AG08396 (cell line): ENCODE measurements at regions not wholly inside any gene's neighbourhood (a gene's known extent, or its start where the extent isn't known, plus 50 kb on each side); places are given as distances from the start of the nearest gene placed in this dataset.
A peak's percentile ranks its signal among the peaks of the same experiment; 100 is the strongest.
"Not testable (repeated sequence)": the region's sequence is repeated elsewhere in the genome, so short reads cannot be mapped to it uniquely, and the experiment has no call there.

Experiments
- DNase-seq: peaks from one replicate; pipeline ENCODE4 v3.0.0; 2012; ENCODE audit warnings: low spot score, mixed read lengths

GRCh38 chr5:92992073-92992472 lies 588.9 kb downstream of the NR2F1-AS1 start:
- no peak for DNase-seq

- DNase-seq = no peak
These were observed 589.4 kb downstream of the NR2F1-AS1 start for GRCh38 chr5:92991581-92992067.

- DNase-seq = no peak
These were observed 590.2 kb downstream of the NR2F1-AS1 start for GRCh38 chr5:92990771-92991170.

- no peak for DNase-seq
These were observed 600.0 kb downstream of the NR2F1-AS1 start for GRCh38 chr5:92981001-92981400.

GRCh38 chr5:92980491-92980890 lies 600.5 kb downstream of the NR2F1-AS1 start:
- DNase-seq = no peak

GRCh38 chr5:92979716-92980115 lies 601.3 kb downstream of the NR2F1-AS1 start:
- no peak for DNase-seq

- DNase-seq = no peak
These were observed 603.0 kb downstream of the NR2F1-AS1 start for GRCh38 chr5:92977846-92978540.

GRCh38 chr5:92976156-92976555 lies 604.9 kb downstream of the NR2F1-AS1 start:
- DNase-seq = no peak

GRCh38 chr5:92969781-92970237 lies 611.2 kb downstream of the NR2F1-AS1 start:
- no peak for DNase-seq

- DNase-seq = no peak
These were observed 611.7 kb downstream of the NR2F1-AS1 start for GRCh38 chr5:92969191-92969780.

GRCh38 chr5:92963800-92964199 lies 617.2 kb downstream of the NR2F1-AS1 start:
- DNase-seq = no peak

- DNase-seq = no peak
These were observed 618.3 kb downstream of the NR2F1-AS1 start for GRCh38 chr5:92962752-92963151.

- DNase-seq = no peak
These were observed 624.1 kb downstream of the NR2F1-AS1 start for GRCh38 chr5:92956886-92957285.

- no peak for DNase-seq
These were observed 628.8 kb downstream of the NR2F1-AS1 start for GRCh38 chr5:92952243-92952642.

GRCh38 chr5:92951746-92952145 lies 629.3 kb downstream of the NR2F1-AS1 start:
- DNase-seq = no peak

GRCh38 chr5:92946546-92946945 lies 634.5 kb downstream of the NR2F1-AS1 start:
- no peak for DNase-seq

GRCh38 chr5:92945605-92946097 lies 635.4 kb downstream of the NR2F1-AS1 start:
- no peak for DNase-seq

- peak; percentile 7 for DNase-seq
These were observed 636.0 kb downstream of the NR2F1-AS1 start for GRCh38 chr5:92944903-92945604.

- no peak for DNase-seq
These were observed 636.7 kb downstream of the NR2F1-AS1 start for GRCh38 chr5:92944337-92944736.

GRCh38 chr5:92942762-92943161 lies 638.3 kb downstream of the NR2F1-AS1 start:
- DNase-seq = no peak

- DNase-seq = no peak
These were observed 639.2 kb downstream of the NR2F1-AS1 start for GRCh38 chr5:92941806-92942205.

GRCh38 chr5:92939428-92939827 lies 641.6 kb downstream of the NR2F1-AS1 start:
- DNase-seq = no peak

GRCh38 chr5:92937396-92937795 lies 643.6 kb downstream of the NR2F1-AS1 start:
- DNase-seq = not testable (repeated sequence)
